ENCODE measurements at regions not wholly inside any gene's neighbourhood (a gene's known extent, or its start where the extent isn't known, plus 50 kb on each side); places are given as distances from the start of the nearest gene placed in this dataset.

DNA sequence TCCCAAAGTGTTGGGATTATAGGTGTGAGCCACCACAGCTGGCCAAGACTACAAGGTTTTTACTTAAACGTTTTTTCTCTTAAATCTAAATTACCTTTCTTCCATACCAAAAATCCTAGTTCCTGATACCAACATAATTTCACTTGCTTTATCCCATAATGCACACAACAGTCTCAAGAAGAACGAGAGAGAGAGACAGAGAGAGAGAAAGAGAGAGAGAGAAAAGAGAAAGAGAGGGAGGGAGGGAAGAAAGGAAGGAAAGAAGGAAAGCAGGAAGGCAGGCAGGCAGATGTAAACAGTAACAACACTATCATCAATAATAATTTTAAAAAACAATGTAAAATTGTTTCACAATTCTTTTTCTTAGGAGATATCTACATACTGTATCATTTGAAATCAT is 118.4 kb downstream of the BTG1 start:
- TF ChIP-seq POLR2AphosphoS5 (IDR thresholded peaks at IDR 0.05; ENCODE audit: low read depth, low read length) (no peak), POLR2A (IDR thresholded peaks at IDR 0.05; ENCODE audit: low read depth, low read length) (no peak), TAF1 (IDR thresholded peaks at IDR 0.05; ENCODE audit: low read depth, low read length) (no peak), POU2F2 (IDR thresholded peaks at IDR 0.05; ENCODE audit: low read depth, low read length) (no peak)

All from GM12891 (cell line).